ENCODE measurements at regions not wholly inside any gene's neighbourhood (a gene's known extent, or its start where the extent isn't known, plus 50 kb on each side); places are given as distances from the start of the nearest gene placed in this dataset.

- ATAC-seq: no peak
- DNase-seq (ENCODE audit: low spot score): no peak
These were observed 161.7 kb downstream of the OPA1 start for GRCh38 chr3:193754719-193755118.

- no peak for ATAC-seq
- no peak for DNase-seq (ENCODE audit: low spot score)
These were observed 163.5 kb downstream of the OPA1 start for GRCh38 chr3:193756536-193756935.

DNA sequence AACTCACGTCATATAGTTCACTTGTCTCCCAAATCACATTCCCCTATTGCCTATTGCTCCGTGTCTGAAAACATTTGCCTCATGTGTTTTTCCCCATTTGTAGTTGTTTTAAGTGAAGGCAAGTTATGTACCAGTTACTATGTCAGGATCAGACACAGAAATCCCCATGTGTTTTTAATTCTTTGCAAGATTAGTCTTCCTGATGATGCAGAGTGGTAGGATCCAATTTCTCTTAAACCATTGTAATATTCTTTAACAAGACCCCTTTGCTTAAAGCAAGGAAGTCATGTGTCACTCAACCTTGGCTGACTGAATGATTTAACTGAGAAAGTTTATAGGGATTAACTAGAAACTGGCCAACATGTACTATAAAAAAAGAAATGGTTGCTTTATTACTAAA, 164.4 kb downstream of the OPA1 start:
- no peak for ATAC-seq

GRCh38 chr3:193761969-193762368, 169.0 kb downstream of the OPA1 start:
- DNase-seq (ENCODE audit: low spot score) (no peak), ATAC-seq (no peak)

More for the DNA sequence above, 164.4 kb downstream of the OPA1 start:
- no peak for DNase-seq (ENCODE audit: low spot score)

GRCh38 chr3:193762657-193763056, 169.6 kb downstream of the OPA1 start:
- DNase-seq (ENCODE audit: low spot score) (no peak), ATAC-seq (no peak)

DNA sequence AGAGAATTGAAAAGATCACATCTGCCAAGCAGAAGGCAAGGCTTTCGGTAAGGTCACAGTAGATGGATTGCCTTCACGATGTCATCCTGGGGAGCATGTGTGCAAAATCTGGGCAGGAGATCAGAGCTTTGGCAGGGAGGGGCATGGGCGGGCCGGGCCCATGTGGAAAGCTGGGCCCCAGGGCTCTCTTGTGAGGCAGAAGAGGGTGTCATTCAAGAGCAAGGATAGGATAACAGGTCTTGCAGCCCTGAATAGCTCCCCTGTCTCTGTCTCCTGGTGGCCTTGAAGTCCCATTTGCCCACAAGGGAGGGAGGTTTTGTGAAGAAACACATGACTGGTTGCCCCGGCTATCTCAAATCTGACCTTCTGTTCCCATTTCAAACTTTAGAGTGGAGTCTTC, 172.0 kb downstream of the OPA1 start:
- no peak for ATAC-seq

DNA sequence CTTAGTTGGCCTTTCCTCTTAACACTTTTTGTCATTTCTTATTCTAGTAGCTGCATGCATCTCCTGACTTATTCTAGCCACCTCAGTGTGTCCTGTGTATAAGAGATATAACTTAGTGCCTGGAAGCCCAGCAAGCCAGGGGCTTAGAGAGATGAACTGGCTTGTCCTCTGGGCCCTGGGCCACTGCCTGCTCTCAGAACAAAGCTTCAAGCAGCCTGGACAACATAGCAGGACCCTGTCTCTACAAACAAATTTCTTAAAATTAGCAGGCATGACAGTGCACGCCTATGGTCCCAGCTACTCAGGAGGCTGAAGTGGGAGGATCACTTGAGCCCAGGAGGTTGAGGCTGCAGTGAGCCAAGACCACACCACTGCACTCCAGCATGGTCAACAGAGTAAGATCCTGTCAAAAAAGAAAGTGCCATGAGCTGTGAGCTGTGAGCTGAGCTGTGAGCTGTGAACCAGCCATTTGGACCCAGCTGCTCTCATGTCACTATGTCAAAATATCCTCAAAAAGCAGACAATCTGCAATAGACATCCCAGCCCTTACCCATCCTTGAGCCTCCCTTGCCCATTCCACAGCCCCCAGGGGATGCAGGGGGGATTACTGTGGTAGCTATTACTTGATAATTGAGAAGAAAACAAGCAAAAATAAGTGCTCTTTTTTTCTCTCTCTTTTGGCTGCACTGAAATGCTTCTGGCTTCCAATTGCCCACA, 174.5 kb downstream of the OPA1 start:
- DNase-seq (ENCODE audit: low spot score) (no peak), ATAC-seq (no peak)

More for the DNA sequence above, 172.0 kb downstream of the OPA1 start:
- no peak for DNase-seq (ENCODE audit: low spot score)

- ATAC-seq: no peak
- DNase-seq (ENCODE audit: low spot score): no peak
These were observed 175.0 kb downstream of the OPA1 start for GRCh38 chr3:193768070-193768394.

- no peak for ATAC-seq
These were observed 176.4 kb downstream of the OPA1 start for GRCh38 chr3:193769437-193769836.

DNA sequence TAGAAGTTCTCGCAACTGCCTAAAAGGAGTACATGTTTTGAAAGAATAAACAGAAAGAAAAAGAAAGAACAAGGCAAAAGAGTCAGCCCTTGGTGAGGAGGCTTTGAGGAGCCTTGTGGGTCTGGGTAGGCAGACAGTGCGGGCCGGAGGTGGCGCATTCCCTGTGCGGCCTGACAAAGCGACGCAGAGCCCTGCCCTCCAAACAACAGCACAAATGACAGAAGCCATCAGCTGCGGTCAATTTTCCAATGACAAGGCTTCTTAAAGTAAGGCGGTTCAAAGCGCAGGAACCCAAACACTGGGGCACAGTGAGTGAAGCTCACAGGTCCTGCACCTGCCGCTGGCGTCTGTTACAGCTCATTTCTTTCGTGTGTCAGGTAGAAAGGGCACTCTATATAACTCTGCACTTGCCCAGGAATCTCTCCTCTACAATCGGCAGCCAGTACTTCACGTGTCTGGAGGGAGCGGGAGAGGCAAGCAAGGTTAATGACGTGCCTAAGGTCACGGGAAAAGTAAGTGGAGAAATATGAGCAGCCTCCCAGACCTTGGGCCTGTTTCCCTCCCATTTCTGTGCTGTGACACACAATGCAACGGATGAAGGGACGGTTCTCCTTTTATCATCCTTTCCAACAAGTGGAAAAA, 178.1 kb downstream of the OPA1 start:
- ATAC-seq (no peak), DNase-seq (ENCODE audit: low spot score) (no peak)

More at GRCh38 chr3:193769437-193769836, 176.4 kb downstream of the OPA1 start:
- DNase-seq (ENCODE audit: low spot score): no peak

DNA sequence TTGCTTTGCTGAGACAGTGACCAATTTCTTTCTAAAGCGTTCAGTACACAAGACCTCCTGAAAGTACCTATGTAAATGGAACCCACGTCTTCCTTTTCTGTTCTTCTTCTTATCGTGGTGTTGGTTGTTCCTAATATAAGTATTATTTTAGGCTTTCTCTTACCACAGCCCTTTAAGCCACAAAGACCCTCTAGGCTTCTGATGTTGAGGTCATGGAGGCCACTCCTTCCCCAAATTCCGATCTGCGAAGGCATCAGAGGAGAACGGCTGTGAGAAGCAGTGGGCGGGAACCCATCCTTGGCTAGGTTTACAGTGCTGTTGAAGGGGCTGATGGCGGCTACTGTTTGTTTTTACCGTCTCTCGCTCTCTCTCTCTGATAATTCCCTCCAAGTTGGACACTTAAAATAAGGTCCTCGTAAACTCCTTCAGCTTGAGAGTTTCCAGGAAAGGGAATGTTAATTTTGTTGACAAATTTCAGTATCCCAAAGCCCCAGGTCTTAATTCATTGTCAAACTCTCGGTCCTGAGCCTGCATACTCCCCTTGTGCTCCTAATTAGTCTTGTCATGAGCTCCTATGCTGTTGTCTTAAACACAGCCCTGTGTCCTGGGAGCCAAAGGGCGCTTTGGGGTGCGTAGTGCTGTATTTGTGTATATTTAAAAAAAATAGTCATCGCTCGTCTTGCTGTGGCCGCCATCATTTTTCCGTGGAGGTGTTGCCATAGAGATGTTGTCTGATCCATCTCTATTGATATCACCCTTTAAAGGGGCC, 178.8 kb downstream of the OPA1 start:
- ATAC-seq: no peak
- no peak for DNase-seq (ENCODE audit: low spot score)

GRCh38 chr3:193772422-193772763, 179.4 kb downstream of the OPA1 start:
- DNase-seq (ENCODE audit: low spot score) (no peak), ATAC-seq (no peak)

- ATAC-seq (no peak), DNase-seq (ENCODE audit: low spot score) (no peak)
These were observed 180.5 kb downstream of the OPA1 start for GRCh38 chr3:193773266-193774220.

DNA sequence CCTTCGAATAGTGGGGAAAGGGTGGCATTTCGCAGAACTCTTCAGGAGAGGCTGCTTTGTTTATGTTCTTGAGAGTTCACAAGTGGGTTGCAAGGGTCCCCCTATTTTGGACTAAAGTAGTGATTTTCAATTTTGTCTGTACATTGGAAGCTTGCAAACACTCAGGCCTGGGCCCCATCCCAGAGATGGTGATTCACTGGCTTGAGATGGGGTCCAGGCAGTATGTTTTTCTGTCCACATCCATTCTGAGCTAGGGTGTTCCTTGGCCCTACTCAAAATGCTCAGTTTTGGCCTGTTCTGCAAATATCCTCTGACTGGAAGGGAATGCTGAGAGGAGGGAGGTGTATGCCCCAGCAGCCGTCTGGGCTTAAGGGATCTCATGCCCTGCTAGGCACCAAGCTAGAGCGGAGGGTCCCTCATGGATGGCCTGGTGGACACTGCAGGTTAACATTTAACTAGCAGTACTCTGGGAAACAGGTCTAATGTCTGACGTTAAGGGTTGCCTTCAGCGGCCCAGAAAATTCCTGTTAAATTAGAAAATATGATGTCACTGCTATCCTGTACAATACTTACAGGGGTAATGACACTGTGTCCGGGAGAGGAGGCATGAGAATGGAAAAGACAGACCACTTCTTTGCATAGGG, 181.4 kb downstream of the OPA1 start:
- DNase-seq (ENCODE audit: low spot score): no peak
- no peak for ATAC-seq

DNA sequence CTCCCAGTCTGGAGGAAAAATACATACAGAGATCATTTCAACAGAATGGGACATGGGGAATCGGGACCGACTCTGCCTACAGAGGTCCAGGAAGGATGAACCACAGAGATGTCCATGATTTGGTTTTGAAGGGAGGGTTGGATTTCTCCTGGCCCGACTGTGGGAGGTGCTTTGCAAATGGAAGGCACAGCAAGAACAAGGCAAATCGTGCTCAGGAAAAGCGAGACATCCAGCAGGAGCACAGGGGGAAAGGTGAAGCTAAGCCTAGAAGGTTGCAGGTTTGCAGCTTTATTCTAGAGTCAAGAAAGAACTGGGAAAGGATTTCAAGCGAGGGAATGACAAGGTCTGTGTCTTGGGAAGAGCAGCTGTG, 181.9 kb downstream of the OPA1 start:
- ATAC-seq (no peak), DNase-seq (ENCODE audit: low spot score) (no peak)

DNA sequence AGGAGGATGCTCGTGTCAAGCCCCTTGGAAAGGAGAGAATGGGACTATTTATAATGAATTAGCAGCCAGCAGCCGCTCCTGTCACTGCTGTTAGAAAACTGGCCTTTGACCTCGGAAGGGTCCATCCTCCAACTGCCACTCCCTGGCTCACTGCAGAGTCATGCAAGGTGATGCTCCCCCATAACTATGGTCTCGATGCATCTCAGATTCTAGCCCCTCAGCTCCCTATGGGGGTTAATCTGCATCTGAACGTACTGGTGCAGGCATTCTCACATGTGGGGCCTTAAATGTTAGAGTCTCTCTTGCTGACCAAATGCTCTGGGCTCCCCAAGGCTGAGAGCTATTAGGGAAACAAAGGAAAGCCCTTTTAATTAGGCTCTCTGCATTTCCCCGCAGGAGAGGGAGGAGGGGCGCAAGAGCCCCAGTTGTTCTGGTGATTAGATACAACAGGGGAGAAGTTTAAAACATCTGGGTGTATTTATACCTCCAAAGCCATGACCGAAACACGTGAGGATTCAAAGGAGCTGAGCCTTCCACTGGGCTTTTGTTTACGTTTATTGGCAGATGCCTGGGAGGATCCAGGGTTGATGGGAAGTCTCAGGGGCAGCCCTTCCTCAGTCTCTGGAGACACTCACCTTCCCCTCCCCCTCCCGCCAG, 182.5 kb downstream of the OPA1 start:
- ATAC-seq (no peak), DNase-seq (ENCODE audit: low spot score) (no peak)

- no peak for ATAC-seq
- DNase-seq (ENCODE audit: low spot score): no peak
These were observed 183.8 kb downstream of the OPA1 start for GRCh38 chr3:193776626-193777358.

DNA sequence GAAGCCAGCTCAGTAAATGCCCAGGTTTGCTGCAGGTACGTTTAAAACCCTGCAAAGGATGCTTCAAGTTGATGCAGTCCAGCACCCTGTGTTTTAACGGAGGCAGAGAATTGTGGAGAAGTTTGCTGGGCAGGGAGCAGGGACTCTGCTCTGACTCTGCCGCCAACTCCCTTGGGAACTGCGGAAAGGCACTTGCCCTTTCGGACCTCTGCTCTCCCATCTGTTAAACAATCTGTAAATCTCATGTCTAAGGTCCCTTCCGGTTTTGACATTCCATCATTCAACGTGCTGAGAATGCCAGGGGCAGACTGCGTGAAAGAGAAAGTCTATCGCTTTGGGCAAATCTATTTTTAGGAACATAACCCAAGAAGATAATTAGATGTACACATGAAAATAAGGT, 184.5 kb downstream of the OPA1 start:
- no peak for DNase-seq (ENCODE audit: low spot score)
- peak; percentile 57 for ATAC-seq

DNA sequence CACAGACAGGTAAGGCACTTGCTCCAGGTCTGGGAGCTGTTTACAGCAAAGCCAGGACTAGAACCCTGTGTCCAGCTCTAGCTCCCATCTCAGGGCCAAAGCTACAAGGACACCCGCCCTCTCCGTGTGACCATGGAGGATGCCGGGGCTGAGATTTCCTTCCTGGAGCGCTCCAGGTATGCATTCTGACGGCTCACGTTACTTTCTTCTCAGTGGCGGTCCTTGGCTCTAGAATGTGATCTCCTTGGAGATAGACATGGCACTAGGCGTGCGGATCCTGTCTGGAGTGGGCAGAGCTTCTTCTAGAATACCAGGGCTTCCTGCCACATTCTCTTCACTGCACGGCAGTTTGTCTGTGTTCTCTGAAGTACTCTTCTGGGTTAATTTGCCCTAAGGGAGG, 185.7 kb downstream of the OPA1 start:
- DNase-seq (ENCODE audit: low spot score) (no peak), ATAC-seq (no peak)
